ENCODE measurements at regions not wholly inside any gene's neighbourhood (a gene's known extent, or its start where the extent isn't known, plus 50 kb on each side); places are given as distances from the start of the nearest gene placed in this dataset.

DNA sequence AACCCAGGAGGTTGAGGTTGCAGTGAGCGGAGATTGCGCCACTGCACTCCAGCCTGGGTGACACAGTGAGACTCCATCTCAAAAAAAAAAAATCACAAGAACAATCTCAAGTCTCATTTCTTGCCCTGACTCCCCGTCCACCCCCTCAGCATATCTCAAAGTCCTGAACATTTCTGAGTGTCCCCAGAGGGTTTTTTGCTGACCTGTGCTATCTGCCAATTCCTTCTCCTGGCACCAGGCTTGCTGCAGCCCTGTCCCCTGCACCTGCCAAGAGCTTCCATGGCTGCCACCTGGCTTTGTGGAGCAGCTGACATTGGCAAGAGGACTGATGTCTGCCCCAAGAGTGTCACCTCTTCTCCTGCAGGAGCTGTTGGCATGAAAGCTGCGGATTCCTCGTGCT, 54.9 kb upstream of the PTPRT start:
- no peaks in the 10 kb centered on the region for H3K36me3 Mint-ChIP-seq
- H3K9me3 Mint-ChIP-seq = peaks cover 2 to 7% (median 4%) of the 10 kb centered on the region in 7 donors
- H3K27me3 Mint-ChIP-seq = peaks cover 5 to 13% (median 8%) of the 10 kb centered on the region in 3 donors
- no peaks in the 10 kb centered on the region for H3K4me1 Mint-ChIP-seq
- ATAC-seq (ENCODE audit: low read depth in 2 of 2) = no peak
- no peak overlapping the region for H3K27ac Mint-ChIP-seq
- DNase-seq = no peak
- no peak overlapping the region for H3K4me3 Mint-ChIP-seq

GRCh38 chr20:43243672-43244269, 54.1 kb upstream of the PTPRT start:
- Mint-ChIP-seq H3K9me3 (peaks cover 2 to 16% (median 9%) of the 10 kb centered on the region in 7 donors), H3K4me3 (no peak overlapping the region), H3K4me1 (no peaks in the 10 kb centered on the region), H3K27me3 (peaks cover 5 to 13% (median 8%) of the 10 kb centered on the region in 3 donors), H3K27ac (no peak overlapping the region), H3K36me3 (no peaks in the 10 kb centered on the region)
- ATAC-seq (ENCODE audit: low read depth in 2 of 2) (no peak), DNase-seq (no peak)

GRCh38 chr20:43241057-43241702, 51.5 kb upstream of the PTPRT start:
- peaks cover 0 to 9% (median 1%) of the 10 kb centered on the region in 3 donors for H3K27me3 Mint-ChIP-seq
- H3K4me1 Mint-ChIP-seq = no peaks in the 10 kb centered on the region
- H3K4me3 Mint-ChIP-seq = no peak overlapping the region
- H3K27ac Mint-ChIP-seq = no peak overlapping the region
- DNase-seq = no peak
- no peak for ATAC-seq (ENCODE audit: low read depth in 2 of 2)
- H3K9me3 Mint-ChIP-seq = peaks cover 0 to 16% (median 9%) of the 10 kb centered on the region in 7 donors
- no peaks in the 10 kb centered on the region for H3K36me3 Mint-ChIP-seq
